ENCODE measurements at regions not wholly inside any gene's neighbourhood (a gene's known extent, or its start where the extent isn't known, plus 50 kb on each side); places are given as distances from the start of the nearest gene placed in this dataset.

DNA sequence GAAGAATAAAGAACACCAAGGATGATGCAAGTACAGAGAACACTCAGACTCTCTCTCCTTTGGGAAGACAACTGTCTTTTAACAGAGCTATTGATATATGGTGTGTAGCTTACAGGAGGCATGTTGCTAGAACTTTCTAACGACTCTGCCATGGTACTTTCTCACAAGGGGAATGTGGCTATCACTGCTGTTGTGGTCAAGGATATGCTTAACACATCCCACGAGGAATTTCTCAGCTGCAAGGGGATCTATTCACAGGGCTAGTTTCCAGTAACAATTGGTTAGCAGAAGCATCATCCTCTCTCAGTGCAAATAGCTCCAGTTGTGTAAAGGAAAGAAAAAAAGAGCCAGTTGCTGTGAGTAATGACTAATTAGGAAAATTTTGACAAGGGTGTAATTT, 826.0 kb downstream of the SORCS1 start:
- TF ChIP-seq, protein P1, sequence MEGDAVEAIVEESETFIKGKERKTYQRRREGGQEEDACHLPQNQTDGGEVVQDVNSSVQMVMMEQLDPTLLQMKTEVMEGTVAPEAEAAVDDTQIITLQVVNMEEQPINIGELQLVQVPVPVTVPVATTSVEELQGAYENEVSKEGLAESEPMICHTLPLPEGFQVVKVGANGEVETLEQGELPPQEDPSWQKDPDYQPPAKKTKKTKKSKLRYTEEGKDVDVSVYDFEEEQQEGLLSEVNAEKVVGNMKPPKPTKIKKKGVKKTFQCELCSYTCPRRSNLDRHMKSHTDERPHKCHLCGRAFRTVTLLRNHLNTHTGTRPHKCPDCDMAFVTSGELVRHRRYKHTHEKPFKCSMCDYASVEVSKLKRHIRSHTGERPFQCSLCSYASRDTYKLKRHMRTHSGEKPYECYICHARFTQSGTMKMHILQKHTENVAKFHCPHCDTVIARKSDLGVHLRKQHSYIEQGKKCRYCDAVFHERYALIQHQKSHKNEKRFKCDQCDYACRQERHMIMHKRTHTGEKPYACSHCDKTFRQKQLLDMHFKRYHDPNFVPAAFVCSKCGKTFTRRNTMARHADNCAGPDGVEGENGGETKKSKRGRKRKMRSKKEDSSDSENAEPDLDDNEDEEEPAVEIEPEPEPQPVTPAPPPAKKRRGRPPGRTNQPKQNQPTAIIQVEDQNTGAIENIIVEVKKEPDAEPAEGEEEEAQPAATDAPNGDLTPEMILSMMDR (IDR thresholded peaks at IDR 0.05; ENCODE audit: extremely low read depth in 1 of 2, insufficient read depth in 1 of 2, low read depth in 1 of 2, low read length in 2 of 2): no peak
- TF ChIP-seq POLR2A (IDR thresholded peaks at IDR 0.05; ENCODE audit: low read depth, low read length) (no peak), POLR2AphosphoS5 (IDR thresholded peaks at IDR 0.05; ENCODE audit: insufficient read depth, low read depth, low read length) (no peak), JUN (IDR thresholded peaks at IDR 0.05; ENCODE audit: borderline replicate concordance, insufficient read depth, insufficient read length, low read depth) (no peak), EZH2 (IDR thresholded peaks at IDR 0.05; ENCODE audit: borderline replicate concordance, low read depth, low read length, severe bottlenecking) (no peak)
- TF ChIP-seq, protein P2, sequence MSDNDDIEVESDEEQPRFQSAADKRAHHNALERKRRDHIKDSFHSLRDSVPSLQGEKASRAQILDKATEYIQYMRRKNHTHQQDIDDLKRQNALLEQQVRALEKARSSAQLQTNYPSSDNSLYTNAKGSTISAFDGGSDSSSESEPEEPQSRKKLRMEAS (IDR thresholded peaks at IDR 0.05; ENCODE audit: insufficient read depth, insufficient read length): no peak

Data from endothelial cell of umbilical vein (primary cell).